HG03558 (cell line): ENCODE measurements at regions not wholly inside any gene's neighbourhood (a gene's known extent, or its start where the extent isn't known, plus 50 kb on each side); places are given as distances from the start of the nearest gene placed in this dataset.

ENCODE experiments used
- ATAC-seq: cut with Tn5 transposase; IDR thresholded peaks from one replicate; pipeline ENCODE4 v1.9.1; 2021; ENCODE audit warnings: moderate number of reproducible peaks; ENCODE audit not compliant: unreplicated experiment; ENCODE audit errors: extremely low read depth

DNA sequence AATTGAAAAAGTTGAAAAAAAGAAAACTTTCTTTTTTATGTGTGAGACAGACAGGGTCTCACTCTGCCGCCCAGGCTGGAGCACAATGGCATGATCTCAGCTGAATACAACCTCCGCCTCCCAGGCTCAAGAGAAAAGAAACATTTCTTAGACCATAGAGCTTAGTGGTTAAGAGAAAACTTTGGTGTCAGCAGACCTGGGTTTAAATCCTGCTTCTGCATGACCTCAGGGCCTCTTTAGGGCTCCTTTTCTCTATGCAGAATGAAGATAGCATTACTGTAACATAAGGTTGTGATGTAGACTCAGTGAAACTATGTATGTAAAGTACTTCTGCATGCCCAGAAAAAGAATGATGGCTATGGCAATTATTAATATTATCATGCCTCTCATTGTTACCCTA, 104.7 kb upstream of the NUDT4 start:
- no peak for ATAC-seq

DNA sequence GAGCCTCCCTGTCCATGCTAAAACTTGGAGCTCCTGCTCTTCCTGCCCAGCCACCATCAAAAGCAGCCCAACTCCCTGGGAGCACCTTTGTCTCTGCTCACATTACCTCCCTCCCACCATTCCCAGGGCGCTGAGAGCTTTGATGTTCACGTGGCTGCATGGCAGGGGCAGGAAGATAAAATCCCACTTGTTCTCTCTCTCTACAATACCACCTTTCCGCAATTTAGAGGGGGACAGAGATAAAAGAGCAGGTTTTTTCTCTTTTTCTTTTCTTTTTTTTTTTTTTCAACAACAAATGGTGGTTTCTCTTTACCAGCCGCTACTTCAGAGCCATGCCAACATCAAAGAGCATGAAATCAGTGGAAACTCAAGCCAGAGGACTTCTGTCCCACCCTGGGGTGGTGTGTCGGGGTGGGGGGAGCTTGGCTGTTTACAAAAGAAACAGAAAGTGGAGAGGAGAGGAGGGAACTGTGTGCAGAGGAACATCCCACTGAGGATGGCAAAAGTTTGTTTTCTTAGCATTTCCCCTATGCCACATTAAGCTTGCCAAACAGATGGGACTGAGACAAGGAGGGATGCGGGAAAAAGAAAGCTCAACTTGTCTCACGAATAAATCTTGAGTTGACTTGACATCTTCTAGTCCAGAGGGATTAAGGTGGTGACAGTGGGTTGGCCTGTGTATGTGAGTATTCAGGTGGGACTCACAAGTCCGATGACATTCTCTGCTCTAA, 103.7 kb upstream of the NUDT4 start:
- ATAC-seq = no peak

DNA sequence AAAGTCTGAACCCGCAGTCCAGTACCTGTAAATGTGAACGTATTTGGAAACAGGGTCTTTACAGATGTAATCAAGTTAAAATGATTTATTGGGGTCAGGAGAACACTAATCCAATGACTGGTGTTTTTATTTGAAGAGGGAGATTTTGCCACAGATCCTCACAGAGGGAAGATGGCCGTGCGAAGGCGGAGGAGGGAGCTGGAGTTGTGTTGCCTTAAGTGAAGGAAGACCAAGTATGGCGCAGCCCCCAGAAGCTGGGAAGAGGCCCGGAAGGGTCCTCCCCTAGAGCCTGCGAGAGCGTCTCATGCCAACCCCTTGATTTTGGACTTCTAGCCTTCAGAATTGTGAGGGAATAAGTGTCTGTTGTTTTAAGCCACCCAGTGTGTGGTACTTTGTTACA, 102.8 kb upstream of the NUDT4 start:
- ATAC-seq = no peak

DNA sequence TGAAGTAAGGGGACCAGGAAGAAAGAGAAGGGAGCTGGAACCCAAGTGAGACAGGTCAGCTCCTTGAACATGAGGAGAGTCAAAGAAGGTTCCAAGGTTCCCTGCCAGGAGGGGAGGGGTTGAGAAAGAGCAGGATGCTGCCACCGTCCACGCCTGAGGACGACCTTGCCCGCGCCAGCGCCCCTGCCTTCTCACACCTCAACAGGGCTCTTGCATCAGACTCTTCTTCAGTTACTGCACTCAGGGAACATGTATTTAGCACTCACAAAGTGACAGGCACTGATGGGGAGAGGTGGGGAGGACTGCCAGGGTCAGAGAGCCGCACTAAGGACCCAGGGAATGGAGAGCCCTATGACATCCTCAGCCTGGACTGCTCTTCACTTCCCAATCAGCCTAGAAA, 102.1 kb upstream of the NUDT4 start:
- ATAC-seq = no peak

DNA sequence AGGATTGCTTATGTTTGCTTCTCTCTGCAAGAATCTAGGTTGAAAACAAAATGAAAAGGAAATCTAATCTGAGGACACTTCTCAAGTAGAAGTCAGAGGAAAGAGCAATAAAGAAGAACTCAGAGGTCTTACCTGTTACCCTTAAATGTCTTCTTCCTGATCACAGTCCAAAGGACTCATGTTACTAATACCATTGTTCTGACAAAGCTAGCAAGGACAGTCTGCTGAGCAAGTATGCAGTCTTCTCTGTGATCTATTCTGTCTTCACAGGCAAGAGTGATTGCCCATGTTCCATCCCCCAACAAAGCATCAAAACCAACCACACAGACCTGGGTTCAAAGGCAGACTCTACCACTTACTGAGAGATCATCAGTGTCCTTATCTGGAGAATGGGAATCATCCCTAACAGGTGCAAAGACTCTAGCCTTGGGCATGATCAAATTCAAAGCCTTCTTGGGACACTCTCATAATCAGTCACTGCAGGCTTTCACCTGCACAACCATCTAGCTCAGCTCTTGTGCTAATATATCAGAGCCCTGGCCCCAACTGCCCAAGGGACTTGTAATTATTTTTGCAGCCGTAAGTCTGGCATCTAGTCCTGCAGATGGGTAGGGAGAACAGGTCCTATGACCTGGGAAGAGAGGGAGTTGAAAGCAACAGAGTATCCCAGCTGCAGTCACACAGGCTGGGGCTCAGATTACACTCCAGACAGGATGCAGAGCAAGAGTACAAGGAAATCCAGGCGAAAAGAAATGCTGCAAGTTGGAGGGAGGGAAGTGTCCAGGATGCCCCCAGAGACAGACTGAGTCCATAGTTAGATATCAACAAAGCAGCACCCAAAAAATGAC, 97.9 kb upstream of the NUDT4 start:
- no peak for ATAC-seq

DNA sequence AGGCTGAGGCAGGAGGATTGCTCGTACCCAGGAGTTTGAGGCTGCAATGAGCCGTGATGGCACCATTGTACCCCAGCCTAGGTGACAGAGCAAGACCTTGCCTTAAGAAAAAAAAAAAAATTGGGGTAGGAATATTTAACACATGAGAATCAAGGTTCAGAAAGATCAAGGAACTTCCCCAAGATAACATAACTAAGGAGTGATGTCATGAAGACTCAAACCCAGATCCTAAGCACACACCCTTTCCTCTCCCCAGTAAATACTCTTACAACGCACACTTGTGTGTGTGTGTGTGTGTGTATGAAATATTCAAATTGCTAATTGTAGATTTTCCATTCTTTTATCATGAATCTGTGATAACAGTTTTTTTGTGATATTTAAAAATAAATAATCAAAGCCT, 90.6 kb upstream of the NUDT4 start:
- ATAC-seq = no peak

DNA sequence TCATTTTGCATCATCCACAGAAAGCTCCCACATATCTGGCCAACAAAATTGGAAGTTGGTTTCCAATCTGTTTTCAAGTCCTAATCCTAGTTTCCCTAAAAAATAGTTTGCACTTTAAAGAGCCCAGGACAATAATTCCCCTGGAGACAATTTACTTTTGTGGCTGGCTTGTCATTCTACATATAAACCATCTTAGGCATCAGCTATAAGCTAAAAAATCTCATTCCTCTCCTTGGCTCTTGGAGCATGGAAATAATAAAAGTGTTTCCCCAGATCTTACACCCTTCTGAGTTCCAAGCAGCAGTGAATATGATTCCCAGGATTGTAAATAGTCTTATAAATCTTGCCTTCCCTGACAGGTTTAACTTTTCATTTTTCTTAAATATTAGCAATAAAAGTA, 89.1 kb upstream of the NUDT4 start:
- no peak for ATAC-seq

DNA sequence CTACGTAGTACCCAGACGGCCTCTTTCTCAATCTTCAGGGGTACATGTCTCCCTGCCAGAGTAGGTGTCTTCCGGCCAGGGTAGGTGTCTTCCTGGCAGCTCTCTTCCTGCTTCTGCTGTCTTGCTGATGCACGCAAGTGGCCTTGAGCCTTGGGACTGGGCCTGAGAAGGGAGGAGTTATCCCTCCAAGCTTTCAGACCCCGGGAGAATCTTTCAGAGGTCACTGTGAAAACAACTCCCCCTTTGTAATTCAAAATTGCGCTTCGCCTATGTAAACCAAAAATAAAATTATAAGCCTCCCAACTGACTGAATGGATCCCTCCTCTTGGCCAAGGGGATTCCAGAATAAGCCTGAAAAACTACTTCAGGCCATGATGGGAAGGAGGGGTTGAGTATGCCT, 87.3 kb upstream of the NUDT4 start:
- ATAC-seq = no peak

DNA sequence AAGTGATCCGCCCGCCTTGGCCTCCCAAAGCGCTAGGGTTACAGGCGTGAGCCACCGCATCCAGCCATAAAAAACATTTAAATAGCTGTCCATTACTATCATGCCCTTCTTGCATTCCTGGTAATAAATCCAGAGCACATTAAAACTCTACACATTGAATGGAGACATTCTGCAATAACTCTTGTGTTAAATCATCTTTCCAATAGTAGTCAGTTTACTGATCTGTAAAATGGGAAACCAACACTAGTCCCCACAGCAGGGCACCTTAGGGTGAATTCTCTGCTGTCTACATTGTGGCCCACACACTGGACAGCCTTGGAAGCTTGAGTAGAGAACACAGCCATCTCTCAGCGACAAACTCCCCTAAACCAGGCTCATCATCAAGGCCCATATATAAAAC, 85.5 kb upstream of the NUDT4 start:
- no peak for ATAC-seq

DNA sequence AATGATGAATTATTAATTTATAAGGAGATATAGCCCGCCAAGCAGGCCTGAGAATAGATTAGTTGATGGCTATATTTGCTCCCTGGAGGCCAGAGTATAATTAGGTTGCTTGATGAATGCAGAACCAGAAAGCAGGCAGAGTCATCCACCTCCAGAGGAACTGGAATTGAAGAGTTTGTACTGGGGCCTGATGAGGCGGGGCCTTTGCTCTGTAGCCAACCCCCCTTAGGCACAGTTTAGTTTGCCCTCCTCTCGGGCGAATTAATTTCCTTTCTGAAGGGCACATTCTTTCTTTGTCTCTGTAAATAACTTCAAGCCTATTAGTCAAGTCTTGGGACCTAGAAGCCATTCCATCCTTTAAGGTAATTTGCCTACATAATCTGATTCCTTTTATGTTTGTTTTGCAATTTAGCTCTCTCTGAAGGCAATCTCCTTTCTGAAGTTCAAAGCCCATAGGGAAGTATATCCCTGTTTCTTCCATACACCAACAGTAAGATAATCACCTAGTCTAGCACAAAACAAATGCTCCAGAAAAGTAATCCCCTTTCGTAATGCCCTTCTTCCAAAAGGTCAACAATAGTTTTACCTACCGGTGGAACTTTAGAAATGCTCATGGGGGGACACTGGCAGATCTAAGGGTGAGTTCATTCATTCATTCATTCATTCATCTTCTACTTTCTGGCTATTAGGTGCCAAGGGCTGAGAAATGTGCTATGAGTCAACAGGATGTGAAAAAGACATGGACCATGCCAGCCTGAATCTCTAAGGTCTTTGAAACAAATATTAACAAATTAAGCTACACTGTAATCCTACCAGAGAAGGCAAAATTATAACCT, 84.8 kb upstream of the NUDT4 start:
- no peak for ATAC-seq

DNA sequence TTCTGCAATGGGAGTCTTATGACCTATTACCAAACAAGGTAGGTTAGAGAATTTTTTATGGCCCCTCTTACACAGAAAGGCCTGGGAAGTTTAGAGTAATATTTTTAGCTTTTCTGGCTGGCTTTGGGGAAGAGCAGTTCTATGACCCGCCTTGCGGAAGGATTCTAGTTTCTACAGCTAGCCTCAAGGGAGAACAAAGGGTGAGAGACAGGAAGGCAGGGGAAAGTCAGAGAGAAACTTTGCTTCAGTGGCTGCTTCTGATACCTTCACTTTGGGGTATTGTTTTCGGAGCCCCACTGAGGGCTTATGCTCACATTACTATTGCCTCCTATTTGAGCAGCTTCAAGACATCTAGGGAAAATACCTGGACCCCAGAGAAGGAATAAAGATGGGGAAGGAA, 80.7 kb upstream of the NUDT4 start:
- ATAC-seq = peak; percentile 80

DNA sequence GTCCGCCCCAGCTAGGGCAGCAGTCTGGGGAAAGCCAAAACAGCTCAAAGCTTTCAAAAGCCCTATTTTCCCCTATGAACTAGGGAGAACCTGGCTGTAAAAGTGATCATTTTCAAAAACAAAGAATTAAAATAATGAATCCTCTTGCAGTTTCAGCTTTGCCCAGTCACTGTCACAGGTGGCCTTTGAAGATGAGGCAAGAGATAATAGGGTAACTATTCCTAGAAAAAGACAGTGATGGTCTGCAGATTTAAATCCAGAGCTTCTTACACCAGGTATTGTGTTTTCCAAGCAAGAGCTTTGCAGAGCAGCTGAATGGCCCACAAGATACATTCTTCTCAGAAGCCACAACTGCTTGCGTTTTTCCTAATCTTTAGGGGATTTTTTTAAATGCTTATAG, 80.2 kb upstream of the NUDT4 start:
- ATAC-seq = no peak

DNA sequence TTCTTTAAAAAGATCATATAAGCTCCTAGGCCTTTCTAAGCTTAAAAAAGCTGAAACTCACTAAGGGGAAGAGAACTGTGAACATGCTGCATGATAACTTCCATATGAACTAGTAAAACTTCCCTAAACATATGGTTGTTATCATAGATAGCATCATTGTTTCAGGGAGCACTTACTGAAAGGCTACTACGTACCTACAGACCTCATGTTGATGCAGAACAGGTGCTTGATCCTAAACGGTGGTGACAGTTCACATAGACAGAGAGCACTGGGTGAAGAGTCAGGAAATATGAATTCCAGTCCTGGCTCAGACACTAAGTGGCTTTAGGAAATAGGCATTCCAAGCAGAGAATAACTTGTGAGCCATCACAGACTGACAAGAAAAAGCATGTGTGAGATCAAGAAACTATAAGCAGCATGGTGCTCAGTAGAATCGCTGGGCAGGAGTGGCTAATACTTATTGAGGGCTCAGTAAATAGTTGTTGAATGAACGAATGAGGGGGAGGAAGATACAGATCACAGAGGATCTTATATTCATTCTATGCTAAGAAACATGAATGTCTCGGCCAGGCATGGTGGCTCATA, 78.4 kb upstream of the NUDT4 start:
- no peak for ATAC-seq

DNA sequence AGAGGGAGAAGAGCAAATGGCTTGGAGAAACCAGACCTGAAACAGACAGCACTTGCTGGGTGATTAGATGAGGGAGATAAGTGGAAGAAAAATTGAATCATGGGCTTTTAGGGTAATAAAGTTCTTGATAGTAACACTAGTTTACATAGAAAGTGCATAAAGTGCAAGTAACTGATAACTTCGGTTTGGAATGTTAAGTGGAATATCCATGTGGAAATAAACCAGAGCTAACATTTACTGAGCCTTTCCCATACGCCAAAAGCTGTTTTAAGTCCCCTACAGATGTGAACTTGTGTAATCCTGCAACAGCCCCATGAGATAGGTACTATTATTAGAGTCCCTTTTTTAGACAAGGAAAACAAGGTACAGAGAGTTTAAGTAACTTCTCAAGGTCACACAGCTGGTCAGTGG, 77.1 kb upstream of the NUDT4 start:
- ATAC-seq = no peak

DNA sequence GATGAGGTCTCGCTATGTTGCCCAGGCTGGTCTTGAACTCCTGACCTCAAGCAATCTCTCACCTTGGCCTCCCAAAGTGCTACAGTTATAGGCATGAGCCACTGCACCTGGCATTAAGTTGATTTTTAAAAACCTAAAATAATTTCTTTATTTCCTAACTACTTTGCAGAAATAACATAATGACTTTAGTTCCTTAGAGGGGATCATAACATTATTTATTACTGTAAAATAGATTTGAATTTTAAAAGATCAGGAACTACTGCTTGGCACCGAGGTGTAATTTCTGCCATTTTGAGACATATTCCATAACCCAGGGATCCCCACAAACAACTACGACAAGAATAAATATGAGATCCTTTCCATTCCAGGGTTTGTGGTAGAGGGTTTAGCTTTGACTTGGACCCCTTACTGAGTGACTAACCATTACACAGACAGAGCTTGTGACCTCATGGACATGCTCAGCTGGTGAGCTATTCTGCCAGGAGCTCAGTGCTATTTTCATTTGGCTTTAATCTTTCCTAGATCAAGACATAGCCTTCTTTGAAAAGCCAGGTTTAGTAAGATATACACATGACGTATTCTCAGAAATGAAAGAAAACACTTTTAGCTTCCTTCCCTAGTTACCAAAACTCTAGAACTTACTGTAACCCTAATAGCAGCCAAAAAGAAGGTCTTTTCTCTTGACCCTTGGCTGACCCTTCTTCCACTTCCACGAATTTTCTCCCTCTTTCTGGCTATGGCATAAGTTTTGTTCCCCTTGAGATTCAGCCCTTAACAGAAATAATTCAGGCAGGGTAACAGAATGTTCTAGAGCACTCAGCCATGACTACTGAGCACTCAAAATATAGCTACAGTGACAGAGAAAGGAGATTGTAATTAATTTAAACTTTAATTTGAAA, 75.1 kb upstream of the NUDT4 start:
- no peak for ATAC-seq

DNA sequence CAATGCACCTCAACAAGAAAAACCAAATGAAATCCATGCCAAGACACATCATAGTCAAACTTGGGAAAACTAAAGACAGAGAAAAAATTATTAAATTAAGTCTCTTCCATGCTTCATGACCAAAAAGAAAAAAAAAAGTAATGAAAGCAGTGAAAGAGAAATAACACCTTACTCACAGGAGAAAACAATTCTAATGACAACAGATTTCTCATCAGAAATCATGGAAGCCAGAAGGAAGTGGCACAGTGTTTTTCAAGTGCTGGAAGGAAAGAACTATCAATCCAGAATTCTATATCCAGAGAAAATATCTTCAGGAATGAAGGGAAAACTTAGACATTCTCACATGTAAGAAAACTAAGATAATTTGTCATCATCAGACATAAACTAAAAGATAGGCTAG, 71.1 kb upstream of the NUDT4 start:
- ATAC-seq = no peak

DNA sequence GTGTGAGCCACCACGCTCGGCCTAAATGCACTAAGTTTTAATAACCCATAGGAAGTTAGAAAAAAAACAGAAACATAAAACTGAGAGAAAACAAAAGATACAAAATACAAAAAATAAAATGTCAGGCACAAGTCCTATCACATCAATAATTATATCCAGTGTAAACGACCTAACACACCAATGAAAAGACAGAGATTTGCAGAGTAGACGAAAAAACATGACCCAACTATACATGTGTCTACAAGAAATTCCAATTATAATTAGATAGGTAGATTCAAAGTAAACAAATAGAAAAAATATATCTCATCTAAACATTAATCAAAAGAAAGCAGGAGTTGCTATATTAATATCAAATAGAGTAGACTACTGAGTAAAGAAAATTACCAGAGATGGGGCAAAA, 69.4 kb upstream of the NUDT4 start:
- ATAC-seq = no peak

DNA sequence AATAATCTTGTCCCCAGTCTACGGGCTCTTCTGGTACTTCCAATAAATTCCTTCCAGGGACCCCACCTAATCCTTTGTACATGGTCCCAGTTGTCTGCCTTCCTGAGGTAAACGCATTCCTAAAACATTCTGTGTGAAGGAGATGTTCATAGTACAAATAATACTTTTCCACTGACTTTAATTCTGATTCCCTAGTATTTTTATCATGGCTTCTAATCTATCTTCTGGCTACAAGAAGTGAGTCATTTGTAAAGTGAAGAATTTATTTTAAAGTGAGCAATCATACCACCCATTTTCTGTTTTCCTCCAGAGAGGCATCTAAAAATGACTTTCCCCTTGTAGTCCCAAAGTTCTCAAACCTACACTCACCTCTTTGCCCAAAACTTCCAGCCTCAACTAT, 65.9 kb upstream of the NUDT4 start:
- ATAC-seq = no peak

DNA sequence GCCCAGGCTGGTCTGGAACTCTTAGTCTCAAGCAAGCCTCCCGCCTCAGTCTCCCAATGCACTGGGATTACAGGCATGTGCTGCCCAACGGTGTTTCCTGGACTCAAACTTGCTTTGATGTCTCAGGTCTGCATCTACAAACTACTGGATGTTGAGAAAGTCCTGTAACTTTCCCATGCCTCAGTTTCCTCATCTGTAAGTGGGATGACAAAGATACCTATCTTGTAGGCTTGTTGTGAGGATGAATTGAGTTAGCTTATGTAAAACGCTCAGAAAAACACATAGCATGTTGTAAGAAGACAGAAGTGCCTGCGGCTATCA, 63.6 kb upstream of the NUDT4 start:
- no peak for ATAC-seq

DNA sequence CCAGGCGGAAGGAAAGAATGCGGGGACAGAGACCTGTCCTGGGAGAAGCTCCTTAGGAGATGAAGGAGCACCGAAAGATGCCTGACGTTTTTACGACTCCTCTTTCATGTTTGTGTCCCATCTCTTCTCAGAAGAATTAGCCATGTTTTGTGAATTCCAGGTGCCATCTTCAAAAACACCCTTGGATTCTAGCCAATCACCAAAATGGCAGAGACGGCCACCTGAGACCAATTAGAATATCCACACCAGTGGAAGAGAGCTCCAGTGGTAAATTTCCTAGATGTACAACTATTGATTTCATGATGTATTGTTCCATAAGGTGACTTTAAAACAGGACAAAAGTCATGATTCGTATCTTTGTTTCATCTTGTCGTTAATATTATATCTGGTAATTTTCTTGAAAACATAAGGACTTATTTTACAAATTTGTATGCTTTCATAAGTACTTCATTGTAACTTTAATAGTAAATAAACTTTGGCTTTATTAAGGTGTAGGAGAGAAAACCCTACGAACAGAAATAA, 62.3 kb upstream of the NUDT4 start:
- ATAC-seq = no peak
